Coronary artery (tissue), 2 donors: ENCODE measurements at regions not wholly inside any gene's neighbourhood (a gene's known extent, or its start where the extent isn't known, plus 50 kb on each side); places are given as distances from the start of the nearest gene placed in this dataset.

ENCODE experiments used
- DNase-seq: peaks from one replicate; pipeline ENCODE4 v3.0.0-alpha.2; 2017; ENCODE audit warnings: low spot score
- H3K27ac ChIP-seq, 2 donors: fragments of 200-600 bp; sonication (generic); one replicate each; pipeline ENCODE4 v1.5.1; 2016 to 2019
- H3K4me3 ChIP-seq: fragments of 200-600 bp; sonication (generic); 2 replicates; pipeline ENCODE4 v1.5.1; 2016; ENCODE audit warnings: mild to moderate bottlenecking, moderate library complexity
- CTCF ChIP-seq: fragments of 200-600 bp; sonication (generic); IDR thresholded peaks from one replicate; pipeline ENCODE4 v1.5.1; 2019; ENCODE audit warnings: antibody characterized with exemption

DNA sequence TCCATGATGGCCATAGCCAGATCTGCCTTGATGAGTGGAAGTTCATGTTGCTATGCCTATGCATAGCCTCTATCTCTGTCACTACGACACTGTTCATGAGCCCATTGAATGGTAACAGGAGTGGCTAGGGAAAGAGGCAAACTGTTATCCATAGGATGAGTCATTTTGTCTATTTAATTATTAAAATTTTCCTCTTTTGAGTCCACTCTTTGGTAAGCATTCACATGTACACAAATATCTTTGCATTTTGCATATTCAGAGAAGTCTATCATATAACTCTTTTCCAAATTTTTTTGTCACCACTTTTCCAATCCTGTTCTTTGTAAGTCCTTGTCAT lies 364.4 kb downstream of the KCNJ3 start:
- DNase-seq = no peak
- TF ChIP-seq CTCF = no peak
- H3K27ac ChIP-seq = no peak overlapping the region

DNA sequence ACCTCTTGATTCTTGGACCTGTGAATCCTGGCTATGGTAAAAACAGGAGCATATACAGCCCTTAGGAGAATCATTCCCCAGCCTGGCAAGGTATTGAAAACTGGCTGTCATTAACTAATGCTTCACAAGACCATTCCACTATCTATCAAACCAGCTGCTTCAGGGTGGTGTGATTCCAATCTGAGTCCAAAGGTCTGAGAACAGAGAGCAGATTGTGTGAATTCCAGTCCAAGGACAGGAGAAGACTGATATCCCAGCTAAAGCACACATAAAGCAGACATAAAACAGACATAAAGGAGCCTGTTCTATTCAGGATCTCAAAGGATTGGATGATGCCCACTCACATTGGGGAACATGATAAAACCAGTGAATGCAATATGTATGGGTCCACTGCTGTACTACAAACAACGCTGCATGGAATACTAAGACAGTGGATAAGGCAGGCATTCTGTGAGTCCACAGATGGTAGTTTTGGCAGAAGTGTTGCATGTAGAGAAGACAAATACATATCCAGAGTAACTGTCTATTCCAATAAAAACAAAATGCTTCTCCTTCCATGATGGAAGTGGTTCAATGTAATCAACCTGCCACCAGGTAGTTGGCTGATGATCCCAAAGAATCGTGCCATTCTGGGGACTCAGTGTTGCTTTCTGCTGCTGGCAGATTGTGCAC lies 363.9 kb downstream of the KCNJ3 start:
- Histone ChIP-seq H3K27ac (no peak overlapping the region), H3K4me3 (no peak overlapping the region)
- no peak for DNase-seq
- TF ChIP-seq CTCF = no peak

More for the DNA sequence above, 364.4 kb downstream of the KCNJ3 start:
- H3K4me3 ChIP-seq = no peak overlapping the region

- Histone ChIP-seq H3K27ac (no peak overlapping the region), H3K4me3 (no peak overlapping the region)
- TF ChIP-seq CTCF = no peak
- no peak for DNase-seq
These were observed 362.4 kb downstream of the KCNJ3 start for GRCh38 chr2:155060896-155061295.

- H3K27ac ChIP-seq = no peak overlapping the region
- no peak for TF ChIP-seq CTCF
- no peak overlapping the region for H3K4me3 ChIP-seq
- no peak for DNase-seq
These were observed 356.2 kb downstream of the KCNJ3 start for GRCh38 chr2:155054712-155055111.

- DNase-seq = no peak
- no peak for TF ChIP-seq CTCF
- Histone ChIP-seq H3K4me3 (no peak overlapping the region), H3K27ac (no peak overlapping the region)
These were observed 344.6 kb downstream of the KCNJ3 start for GRCh38 chr2:155043097-155043496.

DNA sequence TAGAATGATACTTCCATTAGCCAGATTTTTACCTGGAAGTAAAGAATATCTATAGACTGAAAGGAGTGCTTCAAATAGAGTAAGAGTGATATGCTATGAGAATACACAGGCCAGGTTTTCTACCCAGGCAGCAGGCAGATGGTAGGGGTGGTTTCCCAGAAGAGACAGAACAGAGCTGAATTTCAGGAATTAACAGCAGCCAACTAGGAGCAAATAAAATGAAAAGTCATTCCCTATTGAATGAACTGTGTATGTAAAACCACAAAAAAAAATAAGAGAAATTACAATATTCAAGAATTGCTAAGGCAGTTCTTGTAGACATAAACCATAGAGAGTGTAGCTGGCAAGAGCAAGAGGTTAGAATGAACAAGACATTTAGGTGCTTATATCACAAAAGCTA lies 336.8 kb downstream of the KCNJ3 start:
- no peak for DNase-seq
- TF ChIP-seq CTCF = no peak
- Histone ChIP-seq H3K4me3 (no peak overlapping the region), H3K27ac (no peak overlapping the region)

GRCh38 chr2:155033652-155034051 lies 335.2 kb downstream of the KCNJ3 start:
- no peak overlapping the region for H3K27ac ChIP-seq
- no peak for DNase-seq
- no peak for TF ChIP-seq CTCF
- H3K4me3 ChIP-seq = no peak overlapping the region
